ENCODE measurements at regions not wholly inside any gene's neighbourhood (a gene's known extent, or its start where the extent isn't known, plus 50 kb on each side); places are given as distances from the start of the nearest gene placed in this dataset.

DNA sequence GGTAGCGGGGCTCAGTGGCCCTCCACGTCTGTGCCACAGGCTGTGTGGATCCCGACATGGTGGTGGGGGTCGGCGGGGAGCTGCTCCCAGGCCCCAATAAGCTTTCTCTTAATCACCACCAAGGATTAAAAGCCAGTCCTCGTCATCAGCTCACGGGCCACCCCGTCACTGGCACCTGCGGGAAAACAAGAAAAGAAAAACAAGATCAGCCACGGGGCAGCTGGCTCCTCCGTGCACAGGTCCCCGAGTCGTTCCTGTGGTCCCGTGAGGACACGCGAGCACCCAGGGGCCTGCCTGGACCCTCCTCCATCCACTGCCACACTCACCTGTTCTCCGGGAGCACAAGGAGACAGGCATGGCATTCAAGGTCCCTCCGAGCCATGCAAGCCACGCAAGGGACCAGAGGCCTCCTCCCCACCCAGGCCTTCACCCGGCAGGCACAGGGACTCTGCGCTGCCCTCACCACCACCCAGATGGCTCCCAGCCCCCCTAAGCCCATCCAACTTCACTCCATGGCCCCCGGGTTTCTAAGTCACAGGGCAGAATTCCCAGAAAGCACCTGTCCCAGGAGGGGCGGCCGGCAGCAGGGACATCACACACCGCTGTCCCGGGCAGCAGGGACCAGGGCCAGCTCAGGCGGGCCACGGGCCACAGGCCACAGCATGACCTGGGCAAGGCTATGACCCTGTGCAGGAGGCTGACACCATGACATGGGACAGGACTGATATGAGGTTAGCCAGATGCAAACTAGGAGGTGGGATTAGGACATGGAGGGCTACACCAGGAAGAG, 72.0 kb downstream of the NCOR2 start:
- TF ChIP-seq EZH2phosphoT487 (IDR thresholded peaks at IDR 0.05; ENCODE audit: insufficient read depth, low read depth), result no peak
- TF ChIP-seq EZH2 (IDR thresholded peaks at IDR 0.05; ENCODE audit: insufficient read depth, poor library complexity, severe bottlenecking), result no peak

Measured in GM23248 (cell line).